Erythroblast (primary cell): ENCODE measurements at regions not wholly inside any gene's neighbourhood (a gene's known extent, or its start where the extent isn't known, plus 50 kb on each side); places are given as distances from the start of the nearest gene placed in this dataset.

Experiments
- GATA1 ChIP-seq: IDR thresholded peaks from 2 replicates; pipeline ENCODE4 v1.6.1; 2011; ENCODE audit warnings: low read depth, mild to moderate bottlenecking, control low read depth, low read length, moderate library complexity
- POLR2A ChIP-seq: IDR thresholded peaks from 2 replicates; pipeline ENCODE4 v1.6.1; 2011; ENCODE audit warnings: mild to moderate bottlenecking, low read length

DNA sequence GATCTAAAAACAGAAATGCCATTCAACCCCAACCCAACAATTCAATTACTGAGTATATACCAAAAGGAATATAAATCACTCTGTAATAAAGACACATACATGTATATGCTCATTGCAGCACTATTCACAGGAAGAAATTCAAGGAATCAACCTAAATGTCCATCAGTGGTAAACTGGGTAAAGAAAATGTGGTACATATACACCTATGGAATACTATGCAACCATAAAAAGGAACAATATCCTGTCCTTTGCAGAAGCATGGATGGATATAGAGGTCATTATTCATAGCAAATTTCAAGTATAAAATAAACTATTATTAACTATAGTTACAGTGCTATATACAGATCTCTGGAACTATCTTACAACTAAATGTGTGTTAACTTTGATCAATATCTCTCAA, 599.3 kb downstream of the CDH11 start:
- TF ChIP-seq POLR2A = no peak
- no peak for TF ChIP-seq GATA1
